Esophagus squamous epithelium (tissue), 5 donors: ENCODE measurements at regions not wholly inside any gene's neighbourhood (a gene's known extent, or its start where the extent isn't known, plus 50 kb on each side); places are given as distances from the start of the nearest gene placed in this dataset.

ENCODE experiments used
- DNase-seq: peaks from one replicate; lab custom pipeline; 2025; lab: John Stamatoyannopoulos, UW
- H3K27ac ChIP-seq, 4 donors: fragments of 200-600 bp; sonication (generic); one replicate each; pipeline ENCODE4 v1.5.1; 2016 to 2019; ENCODE audit warnings: mild to moderate bottlenecking in 1 of 4
- H3K27me3 ChIP-seq, 4 donors: fragments of 200-600 bp; sonication (generic); 1 replicate in 3 of 4; 2 replicates in 1 of 4; pipeline versions ENCODE4 v1.5.1 to v1.6.0; 2017 to 2021; ENCODE audit warnings: antibody characterized with exemption in 1 of 4
- H3K36me3 ChIP-seq, 3 donors: fragments of 200-600 bp; sonication (generic); one replicate each; pipeline ENCODE4 v1.5.1; 2016 to 2019
- H3K4me1 ChIP-seq, 3 donors: fragments of 200-600 bp; sonication (generic); one replicate each; pipeline ENCODE4 v1.5.1; 2017 to 2019
- H3K4me3 ChIP-seq, 4 donors: fragments of 200-600 bp; sonication (generic); 1 replicate in 3 of 4; 2 replicates in 1 of 4; pipeline ENCODE4 v1.5.1; 2016 to 2019; ENCODE audit warnings: mild to moderate bottlenecking in 2 of 4, moderate library complexity in 1 of 4
- H3K9me3 ChIP-seq, 3 donors: fragments of 200-600 bp; sonication (generic); one replicate each; pipeline ENCODE4 v1.5.1; 2016 to 2019
- POLR2A ChIP-seq, 4 donors: fragments of 450-650 bp; IDR thresholded peaks; one replicate each; pipeline ENCODE4 v1.6.1; 2017; ENCODE audit warnings: antibody characterized with exemption in 4 of 4, mild to moderate bottlenecking in 4 of 4, moderate library complexity in 3 of 4
- WGBS, 2 donors: methylation state at CpG; one replicate each; pipeline ENCODE4 v1.1.5; 2018; 5-methylcytosine and 5-hydroxymethylcytosine counted together
- intact Hi-C: fragments of 100-400 bp; cut with DNase I; formaldehyde crosslinking; loops from one replicate; pipeline ENCODE4 v1.15.0; 2022
- TF ChIP-seq, protein P1 (sequence below), 6 experiments: fragments of 450-650 bp in 4 of 6; fragments of 200-600 bp in 2 of 6; sonication (generic) in 2 of 6; IDR thresholded peaks; one replicate each; pipeline ENCODE4 v1.5.1; 2016 to 2019; ENCODE audit warnings: antibody characterized with exemption in 6 of 6, mild to moderate bottlenecking in 4 of 6, moderate library complexity in 4 of 6
- donor health status: DM: yes; HTN: yes; CAD: no.

DNA sequence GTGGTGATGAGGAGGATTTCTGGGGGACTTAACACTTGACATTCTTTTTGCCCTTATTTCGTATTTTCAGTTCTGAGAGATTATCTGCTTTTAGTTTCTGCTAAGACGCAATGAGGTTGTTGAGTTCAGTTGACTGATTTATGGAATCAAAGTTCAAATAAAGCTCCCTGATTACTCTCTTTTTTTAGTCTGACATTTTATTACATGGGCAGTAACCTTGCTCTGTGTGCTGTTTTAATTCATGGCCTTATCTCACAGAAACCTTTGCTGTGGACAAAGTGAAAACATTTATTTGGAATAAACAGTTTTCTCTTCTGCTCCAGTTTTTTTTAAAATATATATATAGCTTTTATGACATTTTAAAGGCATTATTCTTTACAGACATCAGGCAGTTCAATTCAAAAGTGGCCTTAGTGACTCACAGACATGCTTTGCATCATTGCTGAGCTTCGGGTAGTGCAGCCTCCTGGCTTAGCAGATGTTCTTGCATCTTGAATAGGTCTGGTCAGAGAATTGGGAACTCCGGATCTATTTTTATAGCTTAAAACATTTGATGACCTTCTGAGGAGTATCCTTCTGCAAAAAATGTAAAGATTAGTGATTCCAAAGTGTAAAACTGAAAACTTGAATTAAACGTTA lies 162.9 kb downstream of the FAM170A start:
- Histone ChIP-seq H3K27me3 (no peaks in the 10 kb centered on the region), H3K4me1 (no peaks in the 10 kb centered on the region), H3K9me3 (no peaks in the 10 kb centered on the region), H3K4me3 (no peak overlapping the region), H3K36me3 (no peaks in the 10 kb centered on the region), H3K27ac (no peak overlapping the region)
- TF ChIP-seq POLR2A (IDR thresholded peaks at IDR 0.05) = no peak
- TF ChIP-seq, protein P1, sequence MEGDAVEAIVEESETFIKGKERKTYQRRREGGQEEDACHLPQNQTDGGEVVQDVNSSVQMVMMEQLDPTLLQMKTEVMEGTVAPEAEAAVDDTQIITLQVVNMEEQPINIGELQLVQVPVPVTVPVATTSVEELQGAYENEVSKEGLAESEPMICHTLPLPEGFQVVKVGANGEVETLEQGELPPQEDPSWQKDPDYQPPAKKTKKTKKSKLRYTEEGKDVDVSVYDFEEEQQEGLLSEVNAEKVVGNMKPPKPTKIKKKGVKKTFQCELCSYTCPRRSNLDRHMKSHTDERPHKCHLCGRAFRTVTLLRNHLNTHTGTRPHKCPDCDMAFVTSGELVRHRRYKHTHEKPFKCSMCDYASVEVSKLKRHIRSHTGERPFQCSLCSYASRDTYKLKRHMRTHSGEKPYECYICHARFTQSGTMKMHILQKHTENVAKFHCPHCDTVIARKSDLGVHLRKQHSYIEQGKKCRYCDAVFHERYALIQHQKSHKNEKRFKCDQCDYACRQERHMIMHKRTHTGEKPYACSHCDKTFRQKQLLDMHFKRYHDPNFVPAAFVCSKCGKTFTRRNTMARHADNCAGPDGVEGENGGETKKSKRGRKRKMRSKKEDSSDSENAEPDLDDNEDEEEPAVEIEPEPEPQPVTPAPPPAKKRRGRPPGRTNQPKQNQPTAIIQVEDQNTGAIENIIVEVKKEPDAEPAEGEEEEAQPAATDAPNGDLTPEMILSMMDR (IDR thresholded peaks at IDR 0.05) = no peak
- DNase-seq = no peak
- WGBS, 2 donors = 44 to 50% methylated on average over 5 of the region's 5 CpGs
- intact Hi-C loops = no loop called here

DNA sequence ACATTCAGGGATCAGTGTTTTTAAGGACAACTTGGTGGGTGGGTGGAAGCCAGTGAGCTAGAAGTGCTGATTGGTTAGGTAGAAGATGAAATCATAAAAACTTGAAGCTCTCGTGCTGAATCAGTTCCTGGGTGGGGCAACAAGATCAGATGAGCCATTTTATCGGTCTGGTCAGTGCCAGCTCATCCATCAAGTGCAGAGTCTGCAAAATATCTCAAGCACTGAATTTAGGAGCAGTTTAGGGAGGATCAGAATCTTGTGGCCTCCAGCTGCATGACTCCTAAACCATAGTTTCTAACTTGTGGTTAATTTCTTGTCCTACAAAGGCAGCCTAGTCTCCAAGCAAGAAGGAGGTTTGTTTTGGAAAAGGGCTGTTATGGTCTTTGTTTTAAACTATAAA lies 166.4 kb downstream of the FAM170A start:
- intact Hi-C loops = no loop called here
- no peaks in the 10 kb centered on the region for H3K4me1 ChIP-seq
- no peaks in the 10 kb centered on the region for H3K9me3 ChIP-seq
- TF ChIP-seq, protein P1 (IDR thresholded peaks at IDR 0.05) = no peak
- TF ChIP-seq POLR2A (IDR thresholded peaks at IDR 0.05) = no peak
- no peaks in the 10 kb centered on the region for H3K36me3 ChIP-seq
- no peak overlapping the region for H3K27ac ChIP-seq
- H3K27me3 ChIP-seq = no peaks in the 10 kb centered on the region
- no peak overlapping the region for H3K4me3 ChIP-seq
- 15 to 34% methylated on average over 2 of the region's 2 CpGs for WGBS, 2 donors
- no peak for DNase-seq

DNA sequence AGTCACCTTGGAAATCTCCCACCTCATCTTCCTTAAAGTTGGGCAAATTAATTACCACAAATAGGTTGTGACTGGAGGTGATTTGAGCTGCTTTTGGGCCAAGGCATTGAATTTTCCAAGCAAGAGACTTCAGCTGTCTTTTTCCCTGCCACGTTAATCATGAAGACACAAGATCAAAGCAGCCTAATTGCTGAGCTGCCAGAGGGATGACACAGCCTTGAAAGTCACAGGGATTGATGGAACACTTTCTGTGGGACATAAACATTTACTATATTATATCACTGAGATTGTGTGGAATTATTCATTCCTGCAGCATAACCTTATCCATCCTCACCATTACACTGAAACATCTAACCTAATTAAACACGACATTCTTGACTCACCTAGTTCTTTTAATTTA lies 172.2 kb downstream of the FAM170A start:
- no peak for TF ChIP-seq POLR2A (IDR thresholded peaks at IDR 0.05)
- TF ChIP-seq, protein P1 (IDR thresholded peaks at IDR 0.05) = no peak
- WGBS, 2 donors = 68 to 71% methylated on average over 2 of the region's 2 CpGs
- no peaks in the 10 kb centered on the region for H3K4me1 ChIP-seq
- H3K4me3 ChIP-seq = no peak overlapping the region
- H3K36me3 ChIP-seq = no peaks in the 10 kb centered on the region
- H3K27ac ChIP-seq = no peak overlapping the region
- intact Hi-C loops = no loop called here
- no peak for DNase-seq
- H3K9me3 ChIP-seq = no peaks in the 10 kb centered on the region
- no peaks in the 10 kb centered on the region for H3K27me3 ChIP-seq

DNA sequence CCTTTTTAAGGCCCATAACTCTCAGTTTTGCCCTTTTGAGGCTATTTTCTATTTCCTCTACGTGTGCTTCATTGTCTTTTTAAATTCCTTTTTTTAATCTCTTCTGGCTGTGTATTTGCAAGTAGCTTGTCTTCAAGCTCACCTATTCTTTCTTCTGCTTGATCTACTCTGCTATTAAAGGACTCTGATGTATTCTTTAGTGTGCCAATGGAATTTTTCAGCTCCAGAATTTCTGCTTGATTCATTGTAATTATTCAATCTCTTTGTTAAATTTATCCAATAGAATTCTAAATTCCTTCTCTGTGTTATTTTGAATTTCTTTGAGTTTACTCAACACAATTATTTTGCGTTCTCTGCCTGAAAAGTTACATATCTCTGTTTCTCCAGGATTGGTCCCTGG lies 178.7 kb downstream of the FAM170A start:
- H3K4me3 ChIP-seq = no peak overlapping the region
- TF ChIP-seq, protein P1 (IDR thresholded peaks at IDR 0.05) = no peak
- TF ChIP-seq POLR2A (IDR thresholded peaks at IDR 0.05) = no peak
- no peaks in the 10 kb centered on the region for H3K4me1 ChIP-seq
- H3K27ac ChIP-seq = no peak overlapping the region
- peaks cover 0 to 6% (median 0%) of the 10 kb centered on the region in 3 donors for H3K9me3 ChIP-seq
- intact Hi-C loops = no loop called here
- WGBS, 2 donors = 80 to 84% methylated on average over 2 of the region's 2 CpGs
- no peaks in the 10 kb centered on the region for H3K27me3 ChIP-seq
- H3K36me3 ChIP-seq = no peaks in the 10 kb centered on the region
- no peak for DNase-seq

DNA sequence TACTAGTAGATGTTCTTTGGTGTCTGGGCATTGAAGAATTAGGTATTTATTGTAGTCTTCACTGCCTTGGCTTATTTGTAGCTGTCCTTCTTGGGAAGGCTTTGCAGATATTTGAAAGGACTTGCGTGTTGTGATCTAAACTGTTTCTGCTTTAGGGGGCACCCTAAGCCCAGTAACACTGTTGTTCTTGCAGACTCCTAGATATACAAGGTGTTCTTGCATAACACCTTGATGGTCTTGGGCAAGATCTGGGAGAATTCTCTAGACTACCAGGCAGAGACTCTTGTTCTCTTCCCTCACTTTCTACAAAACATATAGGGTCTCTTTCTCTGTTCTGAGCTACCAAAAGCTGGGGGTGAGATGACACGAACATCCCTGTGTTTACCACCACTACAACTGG lies 179.1 kb downstream of the FAM170A start:
- 92 to 100% methylated on average over 1 to 2 of the region's 2 CpGs for WGBS, 2 donors
- no peak overlapping the region for H3K4me3 ChIP-seq
- H3K4me1 ChIP-seq = no peaks in the 10 kb centered on the region
- no peaks in the 10 kb centered on the region for H3K27me3 ChIP-seq
- intact Hi-C loops = no loop called here
- TF ChIP-seq, protein P1 (IDR thresholded peaks at IDR 0.05) = no peak
- no peak for TF ChIP-seq POLR2A (IDR thresholded peaks at IDR 0.05)
- H3K9me3 ChIP-seq = peaks cover 0 to 6% (median 0%) of the 10 kb centered on the region in 3 donors
- H3K36me3 ChIP-seq = no peaks in the 10 kb centered on the region
- DNase-seq = no peak
- H3K27ac ChIP-seq = no peak overlapping the region
